ENCODE measurements at regions not wholly inside any gene's neighbourhood (a gene's known extent, or its start where the extent isn't known, plus 50 kb on each side); places are given as distances from the start of the nearest gene placed in this dataset.

- TF ChIP-seq CTCF (IDR thresholded peaks at IDR 0.05) (no peak), POLR2A (IDR thresholded peaks at IDR 0.05) (no peak)
Measured at GRCh38 chr12:87127272-87127671, 871.1 kb upstream of the MGAT4C start.
